ENCODE measurements at regions not wholly inside any gene's neighbourhood (a gene's known extent, or its start where the extent isn't known, plus 50 kb on each side); places are given as distances from the start of the nearest gene placed in this dataset.

GRCh38 chr2:71884303-71885042, 263.2 kb downstream of the CYP26B1 start:
- Histone ChIP-seq H3K9me3 (peaks cover 0 to 2% (median 0%) of the 10 kb centered on the region in 4 donors), H3K27ac (no peak overlapping the region), H3K4me3 (no peak overlapping the region), H3K36me3 (no peaks in the 10 kb centered on the region), H3K4me1 (peaks cover 17 to 29% (median 19%) of the 10 kb centered on the region in 4 donors), H3K27me3 (no peaks in the 10 kb centered on the region)
- no peak for ATAC-seq (ENCODE audit: low FRiP score in 2 of 2)
- 53 to 84% methylated on average over 2 to 7 of the region's 7 CpGs for WGBS, 2 donors
- no peak for TF ChIP-seq POLR2AphosphoS5 (IDR thresholded peaks at IDR 0.05)
- no peak for TF ChIP-seq CTCF (IDR thresholded peaks at IDR 0.05)
- no peak for TF ChIP-seq EP300 (IDR thresholded peaks at IDR 0.05)
- TF ChIP-seq POLR2A (IDR thresholded peaks at IDR 0.05) = no peak
- no peak for DNase-seq

- DNase-seq (peak; percentile 56 to 73), ATAC-seq (ENCODE audit: low FRiP score in 2 of 2) (peak; percentile 30 to 65)
- Histone ChIP-seq H3K9me3 (peaks cover 0 to 2% (median 0%) of the 10 kb centered on the region in 4 donors), H3K4me3 (no peak overlapping the region), H3K27me3 (no peaks in the 10 kb centered on the region), H3K4me1 (peaks cover 17 to 29% (median 19%) of the 10 kb centered on the region in 4 donors), H3K36me3 (no peaks in the 10 kb centered on the region), H3K27ac (no peak overlapping the region)
- TF ChIP-seq POLR2A (IDR thresholded peaks at IDR 0.05) (no peak), EP300 (IDR thresholded peaks at IDR 0.05) (peak in 2 of 4 donors; percentile 32 to 40), CTCF (IDR thresholded peaks at IDR 0.05) (no peak), POLR2AphosphoS5 (IDR thresholded peaks at IDR 0.05) (peak; percentile 83 to 84)
- WGBS, 2 donors = 27 to 33% methylated on average over 3 to 8 of the region's 8 CpGs
These were observed 264.7 kb downstream of the CYP26B1 start for GRCh38 chr2:71882949-71883472.

- Histone ChIP-seq H3K27ac (peak overlapping the region in 1 of 4 donors; percentile 7), H3K36me3 (no peaks in the 10 kb centered on the region), H3K4me3 (no peak overlapping the region), H3K4me1 (peaks cover 17 to 29% (median 19%) of the 10 kb centered on the region in 4 donors), H3K27me3 (no peaks in the 10 kb centered on the region), H3K9me3 (peaks cover 0 to 2% (median 0%) of the 10 kb centered on the region in 4 donors)
- WGBS, 2 donors = 59 to 73% methylated on average over 7 to 8 of the region's 8 CpGs
- no peak for TF ChIP-seq CTCF (IDR thresholded peaks at IDR 0.05)
- TF ChIP-seq POLR2AphosphoS5 (IDR thresholded peaks at IDR 0.05) = no peak
- no peak for TF ChIP-seq POLR2A (IDR thresholded peaks at IDR 0.05)
- no peak for TF ChIP-seq EP300 (IDR thresholded peaks at IDR 0.05)
- no peak for DNase-seq
- ATAC-seq (ENCODE audit: low FRiP score in 2 of 2) = no peak
These were observed 265.3 kb downstream of the CYP26B1 start for GRCh38 chr2:71882236-71882946.

- ATAC-seq (ENCODE audit: low FRiP score in 2 of 2) (peak in 1 of 2 donors; percentile 62), DNase-seq (peak in 1 of 2 donors; percentile 8)
- TF ChIP-seq POLR2AphosphoS5 (IDR thresholded peaks at IDR 0.05) (peak; percentile 33 to 42), EP300 (IDR thresholded peaks at IDR 0.05) (no peak), POLR2A (IDR thresholded peaks at IDR 0.05) (no peak), CTCF (IDR thresholded peaks at IDR 0.05) (no peak)
- peak overlapping the region in 1 of 4 donors; percentile 27 for H3K27ac ChIP-seq
- H3K27me3 ChIP-seq = no peaks in the 10 kb centered on the region
- H3K36me3 ChIP-seq = no peaks in the 10 kb centered on the region
- H3K4me1 ChIP-seq = peaks cover 17 to 29% (median 19%) of the 10 kb centered on the region in 4 donors
- 86 to 87% methylated on average over 3 to 4 of the region's 4 CpGs for WGBS, 2 donors
- H3K9me3 ChIP-seq = peaks cover 0 to 2% (median 0%) of the 10 kb centered on the region in 4 donors
- H3K4me3 ChIP-seq = no peak overlapping the region
These were observed 266.6 kb downstream of the CYP26B1 start for GRCh38 chr2:71880846-71881610.
